GM10248 (cell line): ENCODE measurements at regions not wholly inside any gene's neighbourhood (a gene's known extent, or its start where the extent isn't known, plus 50 kb on each side); places are given as distances from the start of the nearest gene placed in this dataset.

ENCODE experiments used
- CTCF ChIA-PET: fragments of 300-600 bp; sonication (Branson Sonifier 250); formaldehyde crosslinking; extraction: SDS; loops from one replicate; lab custom pipeline; 2021; ENCODE audit warnings: antibody characterized with exemption; lab: Yijun Ruan, JAX
- POLR2A ChIA-PET: fragments of 350-650 bp; sonication (Branson Sonifier 250); formaldehyde crosslinking; extraction: SDS; loops from one replicate; lab custom pipeline; 2020; ENCODE audit warnings: antibody characterized with exemption; lab: Yijun Ruan, JAX
- DNase-seq: peaks from one replicate; pipeline ENCODE4 v3.0.0; 2012; ENCODE audit errors: extremely low spot score
- TF ChIP-seq, protein P1 (sequence below): IDR thresholded peaks from 2 replicates; pipeline ENCODE4 v1.5.1; 2012; ENCODE audit warnings: mild to moderate bottlenecking, low read depth; ENCODE audit errors: extremely low read depth, missing control alignments, control extremely low read depth

DNA sequence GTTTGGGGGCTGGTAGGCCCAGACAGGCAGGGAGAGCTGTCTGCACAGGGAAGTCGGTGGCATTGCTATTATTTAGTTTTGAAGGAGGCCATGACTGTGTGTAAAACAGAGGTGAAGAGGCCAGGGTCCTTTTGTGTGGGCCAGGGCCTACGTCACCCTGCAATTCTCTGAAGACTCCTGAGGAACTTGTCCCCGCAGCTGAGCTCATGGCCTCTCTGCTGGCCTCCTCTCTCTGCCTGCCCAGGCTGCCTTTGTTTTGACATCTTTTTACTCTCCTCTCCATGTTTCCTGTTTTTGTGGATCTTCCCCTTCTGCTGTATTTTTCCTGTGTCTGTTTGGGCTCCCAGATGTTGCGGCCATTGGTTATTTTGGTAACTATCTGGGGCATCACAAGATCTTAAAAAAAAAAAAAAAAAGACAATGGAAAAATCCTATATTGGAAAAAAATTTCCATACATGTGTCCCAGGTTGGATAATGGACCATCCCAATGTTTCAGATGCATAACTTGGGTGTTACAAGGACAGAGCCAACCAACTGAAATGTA is 280.7 kb downstream of the RPS6KC1 start:
- ChIA-PET POLR2A (no interaction called here), CTCF (interaction anchor here (0.7 kb wide), 1 partner anchor 10 kb away, joined by 3 read pairs; no protein-coding TSS in a partner anchor)
- DNase-seq = no peak
- TF ChIP-seq, protein P1, sequence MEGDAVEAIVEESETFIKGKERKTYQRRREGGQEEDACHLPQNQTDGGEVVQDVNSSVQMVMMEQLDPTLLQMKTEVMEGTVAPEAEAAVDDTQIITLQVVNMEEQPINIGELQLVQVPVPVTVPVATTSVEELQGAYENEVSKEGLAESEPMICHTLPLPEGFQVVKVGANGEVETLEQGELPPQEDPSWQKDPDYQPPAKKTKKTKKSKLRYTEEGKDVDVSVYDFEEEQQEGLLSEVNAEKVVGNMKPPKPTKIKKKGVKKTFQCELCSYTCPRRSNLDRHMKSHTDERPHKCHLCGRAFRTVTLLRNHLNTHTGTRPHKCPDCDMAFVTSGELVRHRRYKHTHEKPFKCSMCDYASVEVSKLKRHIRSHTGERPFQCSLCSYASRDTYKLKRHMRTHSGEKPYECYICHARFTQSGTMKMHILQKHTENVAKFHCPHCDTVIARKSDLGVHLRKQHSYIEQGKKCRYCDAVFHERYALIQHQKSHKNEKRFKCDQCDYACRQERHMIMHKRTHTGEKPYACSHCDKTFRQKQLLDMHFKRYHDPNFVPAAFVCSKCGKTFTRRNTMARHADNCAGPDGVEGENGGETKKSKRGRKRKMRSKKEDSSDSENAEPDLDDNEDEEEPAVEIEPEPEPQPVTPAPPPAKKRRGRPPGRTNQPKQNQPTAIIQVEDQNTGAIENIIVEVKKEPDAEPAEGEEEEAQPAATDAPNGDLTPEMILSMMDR = no peak

DNA sequence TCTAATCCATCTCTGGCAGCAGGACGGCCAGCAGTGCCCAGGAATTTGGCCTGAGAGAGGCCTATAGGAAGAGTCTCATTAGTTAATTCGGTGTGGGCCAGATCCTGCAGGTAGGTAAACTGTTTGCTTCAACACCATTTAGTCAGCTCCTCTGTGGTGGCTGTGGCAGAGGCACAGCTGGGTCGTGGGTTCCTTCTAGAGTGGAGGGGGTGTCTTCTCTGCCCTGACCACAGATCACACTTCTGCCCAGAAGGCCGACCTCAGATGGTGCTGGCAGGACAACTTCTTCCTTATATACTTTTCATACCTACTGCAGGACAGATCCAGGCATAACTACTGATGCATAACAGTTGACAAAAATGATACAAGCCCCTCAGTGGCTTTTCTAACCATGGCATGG is 281.4 kb downstream of the RPS6KC1 start:
- POLR2A ChIA-PET = no interaction called here
- TF ChIP-seq, protein P1 = no peak
- CTCF ChIA-PET = interaction anchor here (0.7 to 0.9 kb wide), 2 partner anchors 9 kb away, joined by 3 read pairs; no protein-coding TSS in a partner anchor
- no peak for DNase-seq

DNA sequence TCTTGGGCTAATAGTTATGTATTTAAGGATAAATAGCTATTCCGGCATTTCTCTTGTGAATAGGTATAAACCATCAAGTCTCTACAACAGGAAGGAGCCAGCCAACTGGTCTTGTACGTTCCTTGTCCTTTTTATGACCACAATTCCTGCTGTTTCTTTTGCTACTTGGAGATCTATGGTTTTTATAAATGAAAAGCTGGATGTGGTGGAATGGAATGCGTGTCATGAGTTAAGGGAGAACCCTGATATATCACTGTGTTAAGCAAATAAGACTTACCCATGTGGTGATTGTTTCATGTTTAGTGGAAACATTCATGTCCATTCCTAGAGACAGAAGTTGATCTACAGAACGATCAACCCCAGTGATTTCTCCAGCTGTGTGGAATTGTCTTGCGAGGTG is 282.1 kb downstream of the RPS6KC1 start:
- no peak for DNase-seq
- POLR2A ChIA-PET = no interaction called here
- CTCF ChIA-PET = interaction anchor here (0.9 kb wide), 1 partner anchor 8 kb away, joined by 3 read pairs; no protein-coding TSS in a partner anchor
- TF ChIP-seq, protein P1 = no peak

DNA sequence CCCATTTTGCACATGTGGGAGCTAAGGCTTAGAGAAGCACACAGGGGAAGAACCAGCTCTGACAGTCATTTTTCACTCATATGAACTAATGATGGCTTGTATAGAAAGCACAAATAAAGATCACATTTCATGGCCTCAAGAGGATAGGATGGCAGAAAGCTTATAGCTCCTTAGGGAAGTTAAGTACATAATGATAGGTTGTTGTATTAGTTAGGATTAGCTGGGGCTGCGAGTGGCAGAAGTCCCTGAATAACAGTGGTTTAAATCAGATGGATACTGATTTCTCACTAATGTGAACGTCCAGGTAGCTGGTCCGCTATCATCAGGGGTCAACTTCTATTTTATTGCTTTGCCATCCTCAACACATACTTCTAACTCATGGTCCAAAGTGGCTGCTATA is 284.0 kb downstream of the RPS6KC1 start:
- DNase-seq = no peak
- CTCF ChIA-PET = interaction anchor here (1.2 to 1.3 kb wide), 2 partner anchors 10 to 18 kb away, joined by 3 to 4 read pairs; no protein-coding TSS in a partner anchor
- POLR2A ChIA-PET = no interaction called here
- TF ChIP-seq, protein P1 = no peak

DNA sequence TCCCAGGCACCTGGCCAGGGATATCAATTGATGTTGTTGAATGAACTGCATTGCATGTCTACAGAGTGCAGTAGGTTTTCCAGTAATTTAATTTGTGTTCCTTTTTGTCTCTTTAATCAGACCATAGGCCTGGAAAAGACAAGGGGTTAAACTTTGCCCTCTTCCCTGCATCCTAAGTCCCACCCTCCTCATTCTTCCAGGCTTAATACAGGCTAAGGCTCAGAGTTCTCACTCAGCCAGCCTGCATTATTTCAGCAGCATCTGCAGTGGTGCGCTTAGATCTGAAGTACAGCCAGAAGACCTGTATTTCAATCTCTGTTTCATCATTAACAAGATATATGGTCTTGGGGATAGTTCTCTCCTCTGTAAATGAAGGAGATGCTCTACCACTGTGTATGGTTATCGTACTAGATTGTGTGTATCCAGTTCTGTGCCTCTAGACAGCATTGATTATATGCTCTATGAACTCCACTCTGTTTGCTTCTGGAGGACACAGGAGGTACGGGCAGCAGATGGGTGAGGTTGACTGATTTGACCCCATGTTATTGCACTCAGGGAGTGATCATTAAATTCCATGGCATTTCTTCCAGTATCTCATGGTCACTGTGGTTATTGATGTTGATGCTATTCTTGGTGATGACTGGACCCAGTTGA is 286.1 kb downstream of the RPS6KC1 start:
- TF ChIP-seq, protein P1 = no peak
- ChIA-PET CTCF (interaction anchor here (1.5 kb wide), 1 partner anchor 15 kb away, joined by 4 read pairs; no protein-coding TSS in a partner anchor), POLR2A (no interaction called here)

DNA sequence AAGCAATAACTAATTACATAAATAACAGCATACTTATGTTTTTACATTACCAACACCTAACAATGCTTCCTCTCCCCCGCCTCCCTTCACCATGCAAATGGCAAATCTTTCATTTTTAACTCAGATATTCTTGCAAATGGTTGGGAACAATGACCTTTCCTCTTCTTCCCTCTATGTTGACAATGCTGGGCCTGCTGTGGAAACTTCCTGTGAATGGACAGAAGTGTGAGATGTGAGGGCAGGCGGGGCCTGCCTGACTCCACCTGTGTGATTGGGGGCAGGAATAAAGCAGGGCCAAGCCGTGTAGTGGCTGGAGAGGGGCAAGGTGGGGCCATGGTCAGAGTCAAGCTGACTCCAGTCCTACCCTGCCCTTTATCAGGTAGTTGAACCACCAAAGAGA is 289.6 kb downstream of the RPS6KC1 start:
- TF ChIP-seq, protein P1 = no peak
- ChIA-PET POLR2A (no interaction called here), CTCF (interaction anchor here (1.2 kb wide), 1 partner anchor 29 kb away, joined by 3 read pairs; no protein-coding TSS in a partner anchor)
- DNase-seq = no peak

More for the DNA sequence above, 286.1 kb downstream of the RPS6KC1 start:
- no peak for DNase-seq
